ENCODE measurements at regions not wholly inside any gene's neighbourhood (a gene's known extent, or its start where the extent isn't known, plus 50 kb on each side); places are given as distances from the start of the nearest gene placed in this dataset.

- TF ChIP-seq EZH2phosphoT487 (IDR thresholded peaks at IDR 0.05; ENCODE audit: borderline replicate concordance) (no peak), POLR2A (IDR thresholded peaks at IDR 0.05; ENCODE audit: borderline replicate concordance, extremely low read depth, insufficient read depth, insufficient read length) (no peak), ZNF274 (IDR thresholded peaks at IDR 0.05; ENCODE audit: low read depth, low read length) (no peak), CTCF (IDR thresholded peaks at IDR 0.05 in 2 of 3, conservative IDR thresholded peaks at IDR 0.05 in 1 of 3; ENCODE audit: borderline replicate concordance in 1 of 3, insufficient read depth in 1 of 3, low read depth in 2 of 3, low read length in 2 of 3) (no peak)
These were observed 151.8 kb upstream of the MLN start for GRCh38 chr6:33955566-33955965.

Measured in HCT116 (cell line).